ENCODE measurements at regions not wholly inside any gene's neighbourhood (a gene's known extent, or its start where the extent isn't known, plus 50 kb on each side); places are given as distances from the start of the nearest gene placed in this dataset.

DNA sequence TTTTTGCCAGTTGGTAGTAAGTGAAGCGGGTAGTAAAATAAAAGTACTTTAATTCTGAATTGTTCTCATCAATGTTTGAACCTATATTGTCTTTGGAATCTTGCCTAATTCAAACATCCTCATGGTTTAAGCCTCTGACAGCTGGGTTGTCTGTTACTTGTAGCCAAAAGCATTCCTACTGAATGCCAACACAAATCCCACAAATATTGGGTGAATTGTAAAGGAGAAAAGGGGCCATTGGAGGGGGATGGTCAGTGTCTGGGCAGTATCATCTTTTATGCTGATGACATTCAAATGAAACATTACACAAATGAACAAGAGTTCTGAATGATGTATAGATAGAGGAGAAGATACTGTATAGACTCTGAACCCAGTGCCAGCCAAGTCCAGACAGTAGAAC lies 309.5 kb downstream of the OSTF1 start:
- no peak for TF ChIP-seq ZNF785 (tag by site-specific recombination; IDR thresholded peaks at IDR 0.05)
- TF ChIP-seq ZNF791 (tag by site-specific recombination; IDR thresholded peaks at IDR 0.05): no peak
- no peak for TF ChIP-seq ZNF394 (tag by site-specific recombination; IDR thresholded peaks at IDR 0.05; ENCODE audit: borderline replicate concordance)
- TF ChIP-seq ZNF76 (tag by site-specific recombination; IDR thresholded peaks at IDR 0.05; ENCODE audit: borderline replicate concordance, low read depth): no peak
- TF ChIP-seq ZNF248 (tag by site-specific recombination; IDR thresholded peaks at IDR 0.05): no peak
- TF ChIP-seq SETDB1 (IDR thresholded peaks at IDR 0.05; ENCODE audit: insufficient read length, low read length): no peak
- Histone ChIP-seq H3K4me1 (ENCODE audit: control insufficient read depth, insufficient read depth, low read length) (no peaks in the 10 kb centered on the region), H3K9me3 (ENCODE audit: control insufficient read depth, insufficient read depth, low read depth, low read length) (no peaks in the 10 kb centered on the region), H3K36me3 (ENCODE audit: control insufficient read depth in 2 of 2, insufficient read depth in 1 of 2, low read length in 2 of 2) (no peaks in the 10 kb centered on the region), H3K27ac (ENCODE audit: extremely low read depth, low read depth, low read length) (no peak overlapping the region), H3K4me3 (ENCODE audit: low read depth, low read length) (no peak overlapping the region)
- CTCF ChIA-PET: no interaction called here
- POLR2A ChIA-PET: no interaction called here

DNA sequence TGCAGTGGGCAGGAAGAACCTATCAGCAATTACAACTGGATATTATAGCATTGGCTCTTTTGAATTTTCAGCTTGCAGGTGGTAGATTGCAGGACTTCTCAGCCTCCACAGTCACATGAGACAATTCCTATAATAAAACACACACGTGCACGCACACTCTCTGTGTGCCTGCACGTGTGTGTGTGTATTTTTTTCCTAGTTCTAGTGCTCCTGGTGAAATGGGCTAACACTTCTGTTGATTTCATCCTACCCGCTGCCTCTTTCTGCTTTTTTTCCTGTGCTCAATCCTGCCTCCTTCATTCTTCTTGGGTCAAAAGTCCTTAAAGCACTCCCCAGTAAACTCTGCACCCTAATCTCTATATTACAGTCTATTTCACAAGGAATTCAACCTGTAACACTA lies 320.1 kb downstream of the OSTF1 start:
- no peaks in the 10 kb centered on the region for H3K36me3 ChIP-seq (ENCODE audit: control insufficient read depth in 2 of 2, insufficient read depth in 1 of 2, low read length in 2 of 2)
- no peak overlapping the region for H3K4me3 ChIP-seq (ENCODE audit: low read depth, low read length)
- no peak for TF ChIP-seq ZNF571 (tag by site-specific recombination; IDR thresholded peaks at IDR 0.05)
- TF ChIP-seq ZFP41 (tag by site-specific recombination; IDR thresholded peaks at IDR 0.05; ENCODE audit: borderline replicate concordance): no peak
- TF ChIP-seq ZBTB8A (tag by site-specific recombination; IDR thresholded peaks at IDR 0.05): no peak
- no peak for TF ChIP-seq YY1 (tag by site-specific recombination; IDR thresholded peaks at IDR 0.05)
- TF ChIP-seq, protein P1, sequence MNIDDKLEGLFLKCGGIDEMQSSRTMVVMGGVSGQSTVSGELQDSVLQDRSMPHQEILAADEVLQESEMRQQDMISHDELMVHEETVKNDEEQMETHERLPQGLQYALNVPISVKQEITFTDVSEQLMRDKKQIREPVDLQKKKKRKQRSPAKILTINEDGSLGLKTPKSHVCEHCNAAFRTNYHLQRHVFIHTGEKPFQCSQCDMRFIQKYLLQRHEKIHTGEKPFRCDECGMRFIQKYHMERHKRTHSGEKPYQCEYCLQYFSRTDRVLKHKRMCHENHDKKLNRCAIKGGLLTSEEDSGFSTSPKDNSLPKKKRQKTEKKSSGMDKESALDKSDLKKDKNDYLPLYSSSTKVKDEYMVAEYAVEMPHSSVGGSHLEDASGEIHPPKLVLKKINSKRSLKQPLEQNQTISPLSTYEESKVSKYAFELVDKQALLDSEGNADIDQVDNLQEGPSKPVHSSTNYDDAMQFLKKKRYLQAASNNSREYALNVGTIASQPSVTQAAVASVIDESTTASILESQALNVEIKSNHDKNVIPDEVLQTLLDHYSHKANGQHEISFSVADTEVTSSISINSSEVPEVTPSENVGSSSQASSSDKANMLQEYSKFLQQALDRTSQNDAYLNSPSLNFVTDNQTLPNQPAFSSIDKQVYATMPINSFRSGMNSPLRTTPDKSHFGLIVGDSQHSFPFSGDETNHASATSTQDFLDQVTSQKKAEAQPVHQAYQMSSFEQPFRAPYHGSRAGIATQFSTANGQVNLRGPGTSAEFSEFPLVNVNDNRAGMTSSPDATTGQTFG (tag by site-specific recombination; IDR thresholded peaks at IDR 0.05; ENCODE audit: borderline replicate concordance): no peak
- no peak for TF ChIP-seq ZSCAN30 (tag by site-specific recombination; IDR thresholded peaks at IDR 0.05)
- no peak for TF ChIP-seq SCRT2 (tag by site-specific recombination; IDR thresholded peaks at IDR 0.05)
- TF ChIP-seq, protein P2, sequence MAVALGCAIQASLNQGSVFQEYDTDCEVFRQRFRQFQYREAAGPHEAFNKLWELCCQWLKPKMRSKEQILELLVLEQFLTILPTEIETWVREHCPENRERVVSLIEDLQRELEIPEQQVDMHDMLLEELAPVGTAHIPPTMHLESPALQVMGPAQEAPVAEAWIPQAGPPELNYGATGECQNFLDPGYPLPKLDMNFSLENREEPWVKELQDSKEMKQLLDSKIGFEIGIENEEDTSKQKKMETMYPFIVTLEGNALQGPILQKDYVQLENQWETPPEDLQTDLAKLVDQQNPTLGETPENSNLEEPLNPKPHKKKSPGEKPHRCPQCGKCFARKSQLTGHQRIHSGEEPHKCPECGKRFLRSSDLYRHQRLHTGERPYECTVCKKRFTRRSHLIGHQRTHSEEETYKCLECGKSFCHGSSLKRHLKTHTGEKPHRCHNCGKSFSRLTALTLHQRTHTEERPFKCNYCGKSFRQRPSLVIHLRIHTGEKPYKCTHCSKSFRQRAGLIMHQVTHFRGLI (tag by site-specific recombination; IDR thresholded peaks at IDR 0.05): no peak
- TF ChIP-seq ZNF548 (tag by site-specific recombination; IDR thresholded peaks at IDR 0.05): no peak
- TF ChIP-seq ZNF426 (tag by site-specific recombination; IDR thresholded peaks at IDR 0.05): no peak
- no peak for TF ChIP-seq ZNF768 (tag by site-specific recombination; IDR thresholded peaks at IDR 0.05)
- no peak for TF ChIP-seq RBAK (tag by site-specific recombination; IDR thresholded peaks at IDR 0.05)
- TF ChIP-seq ZNF112 (tag by site-specific recombination; IDR thresholded peaks at IDR 0.05): no peak
- TF ChIP-seq, protein P3, sequence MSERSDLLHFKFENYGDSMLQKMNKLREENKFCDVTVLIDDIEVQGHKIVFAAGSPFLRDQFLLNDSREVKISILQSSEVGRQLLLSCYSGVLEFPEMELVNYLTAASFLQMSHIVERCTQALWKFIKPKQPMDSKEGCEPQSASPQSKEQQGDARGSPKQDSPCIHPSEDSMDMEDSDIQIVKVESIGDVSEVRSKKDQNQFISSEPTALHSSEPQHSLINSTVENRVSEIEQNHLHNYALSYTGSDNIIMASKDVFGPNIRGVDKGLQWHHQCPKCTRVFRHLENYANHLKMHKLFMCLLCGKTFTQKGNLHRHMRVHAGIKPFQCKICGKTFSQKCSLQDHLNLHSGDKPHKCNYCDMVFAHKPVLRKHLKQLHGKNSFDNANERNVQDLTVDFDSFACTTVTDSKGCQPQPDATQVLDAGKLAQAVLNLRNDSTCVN (tag by site-specific recombination; optimal IDR thresholded peaks at IDR 0.05): no peak
- no peak for TF ChIP-seq ZNF221 (tag by site-specific recombination; IDR thresholded peaks at IDR 0.05; ENCODE audit: borderline replicate concordance)
- TF ChIP-seq ZNF785 (tag by site-specific recombination; IDR thresholded peaks at IDR 0.05): no peak
- TF ChIP-seq ZNF792 (tag by site-specific recombination; IDR thresholded peaks at IDR 0.05): no peak
- no peak for TF ChIP-seq ZNF138 (tag by site-specific recombination; IDR thresholded peaks at IDR 0.05; ENCODE audit: borderline replicate concordance)
- H3K27ac ChIP-seq (ENCODE audit: extremely low read depth, low read depth, low read length): no peak overlapping the region
- ChIA-PET CTCF (interaction anchor here (0.9 kb wide), 1 partner anchor 13 kb away, joined by 3 read pairs; no protein-coding TSS in a partner anchor), POLR2A (no interaction called here)
- H3K4me1 ChIP-seq (ENCODE audit: control insufficient read depth, insufficient read depth, low read length): no peaks in the 10 kb centered on the region
- H3K9me3 ChIP-seq (ENCODE audit: control insufficient read depth, insufficient read depth, low read depth, low read length): no peaks in the 10 kb centered on the region

All from HEK293 (cell line).